ENCODE measurements at regions not wholly inside any gene's neighbourhood (a gene's known extent, or its start where the extent isn't known, plus 50 kb on each side); places are given as distances from the start of the nearest gene placed in this dataset.

DNA sequence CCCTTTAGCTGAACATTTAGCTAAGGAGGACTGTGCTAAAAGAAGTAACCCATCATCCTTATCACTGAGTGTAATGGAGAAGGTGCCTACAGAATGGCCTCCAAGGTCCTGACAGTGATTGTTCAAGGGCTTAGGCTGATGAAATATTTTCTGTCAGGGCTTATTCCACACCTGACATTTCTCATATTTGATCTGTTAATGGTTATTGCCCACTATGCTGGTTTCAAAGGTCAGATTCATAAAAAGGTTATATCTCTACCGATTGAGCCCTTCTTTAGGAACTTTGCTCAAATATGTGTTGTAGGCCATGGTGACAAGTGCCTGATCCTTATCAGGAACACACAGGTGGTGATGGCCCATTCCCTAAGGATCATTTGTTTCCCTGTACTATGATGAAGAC lies 766.4 kb upstream of the ADGRL2 start:
- no peak for TF ChIP-seq RNF2 (IDR thresholded peaks at IDR 0.05; ENCODE audit: borderline replicate concordance, low read depth, low read length, missing control alignments, poor library complexity, severe bottlenecking)
- no peak for TF ChIP-seq EGR1 (IDR thresholded peaks at IDR 0.05; ENCODE audit: borderline replicate concordance, low read depth, low read length)
- TF ChIP-seq CHD1 (IDR thresholded peaks at IDR 0.05; ENCODE audit: low read depth, low read length), result no peak
- TF ChIP-seq SIN3A (conservative IDR thresholded peaks at IDR 0.05 in 1 of 2, IDR thresholded peaks at IDR 0.05 in 1 of 2; ENCODE audit: low read depth in 1 of 2, low read length in 2 of 2), result no peak
- TF ChIP-seq, protein P1, sequence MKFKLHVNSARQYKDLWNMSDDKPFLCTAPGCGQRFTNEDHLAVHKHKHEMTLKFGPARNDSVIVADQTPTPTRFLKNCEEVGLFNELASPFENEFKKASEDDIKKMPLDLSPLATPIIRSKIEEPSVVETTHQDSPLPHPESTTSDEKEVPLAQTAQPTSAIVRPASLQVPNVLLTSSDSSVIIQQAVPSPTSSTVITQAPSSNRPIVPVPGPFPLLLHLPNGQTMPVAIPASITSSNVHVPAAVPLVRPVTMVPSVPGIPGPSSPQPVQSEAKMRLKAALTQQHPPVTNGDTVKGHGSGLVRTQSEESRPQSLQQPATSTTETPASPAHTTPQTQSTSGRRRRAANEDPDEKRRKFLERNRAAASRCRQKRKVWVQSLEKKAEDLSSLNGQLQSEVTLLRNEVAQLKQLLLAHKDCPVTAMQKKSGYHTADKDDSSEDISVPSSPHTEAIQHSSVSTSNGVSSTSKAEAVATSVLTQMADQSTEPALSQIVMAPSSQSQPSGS (IDR thresholded peaks at IDR 0.05; ENCODE audit: low read length), result no peak
- TF ChIP-seq FOSL1 (IDR thresholded peaks at IDR 0.05; ENCODE audit: insufficient read depth, low read depth, low read length), result no peak
- no peak for TF ChIP-seq POLR2AphosphoS5 (IDR thresholded peaks at IDR 0.05; ENCODE audit: low read depth, low read length)
- H3K23me2 ChIP-seq (ENCODE audit: low read depth, low read length), result no peaks in the 10 kb centered on the region; the same call in 1 of the 2 replicates
- no peak overlapping the region for H3K18ac ChIP-seq (ENCODE audit: extremely low read depth, low read length)
- DNase-seq (ENCODE audit: low read depth in 1 of 2, low spot score in 2 of 2), result no peak
- H3K79me2 ChIP-seq (ENCODE audit: control insufficient read depth in 1 of 2, insufficient read depth in 2 of 2, low read length in 2 of 2), result no peaks in the 10 kb centered on the region
- CTCF ChIA-PET (ENCODE audit: partially characterized antibody), result no interaction called here
- no peak overlapping the region for H3K4me3 ChIP-seq (ENCODE audit: extremely low read depth in 1 of 4, insufficient read depth in 2 of 4, low read depth in 3 of 4, low read length in 4 of 4)
- no peak overlapping the region for H4K8ac ChIP-seq (ENCODE audit: extremely low read depth, insufficient read depth, low read length)
- no peaks in the 10 kb centered on the region for H4K20me1 ChIP-seq (replicated peaks in 1 of 2; ENCODE audit: control insufficient read depth in 1 of 2, insufficient read depth in 2 of 2, low read length in 2 of 2)
- H3K56ac ChIP-seq (replicated peaks; ENCODE audit: insufficient read length, low read depth, low read length), result no peak overlapping the region
- no peak overlapping the region for H2BK120ac ChIP-seq (replicated peaks; ENCODE audit: low read depth, low read length)
- H3K4me1 ChIP-seq (replicated peaks in 1 of 4; ENCODE audit: control insufficient read depth in 3 of 4, insufficient read depth in 4 of 4, low read length in 3 of 4), result no peaks in the 10 kb centered on the region
- no peak overlapping the region for H4K91ac ChIP-seq (replicated peaks; ENCODE audit: insufficient read length, low read length)
- 84% methylated on average over 1 of the region's 1 CpG; no CpG with 5 or more reads in 1 of the 2 experiments for WGBS, 2 experiments (ENCODE audit: extremely low coverage in 1 of 2, insufficient coverage in 1 of 2, insufficient read length in 1 of 2, insufficient replicate concordance in 2 of 2, low coverage in 1 of 2, low lambda C conversion rate in 2 of 2, missing lambda C conversion rate in 1 of 2)
- no peak overlapping the region for H2BK5ac ChIP-seq (ENCODE audit: low read depth, low read length)
- no peak overlapping the region for H2BK20ac ChIP-seq (ENCODE audit: low read length)
- no peak overlapping the region for H2AK5ac ChIP-seq (ENCODE audit: low read depth, low read length)
- H3K9me3 ChIP-seq (ENCODE audit: insufficient read depth in 2 of 2, low read depth in 1 of 2, low read length in 1 of 2), result no peaks in the 10 kb centered on the region
- no peaks in the 10 kb centered on the region for H3K36me3 ChIP-seq (ENCODE audit: control insufficient read depth in 2 of 4, insufficient read depth in 4 of 4, low read length in 3 of 4)
- H2AFZ ChIP-seq (ENCODE audit: low read length), result no peak overlapping the region
- H4K5ac ChIP-seq (ENCODE audit: insufficient read length, low read depth, low read length), result no peak overlapping the region
- no peak overlapping the region for H3K23ac ChIP-seq (ENCODE audit: insufficient read length)
- no peak overlapping the region for H3K4me2 ChIP-seq (ENCODE audit: insufficient read depth in 1 of 2, low read depth in 2 of 2, low read length in 2 of 2)
- H3K4ac ChIP-seq (replicated peaks; ENCODE audit: insufficient read length, low read depth, low read length), result no peak overlapping the region
- no peak overlapping the region for H3K9ac ChIP-seq (replicated peaks in 1 of 4; ENCODE audit: extremely low read depth in 1 of 4, low read depth in 3 of 4, low read length in 3 of 4)
- H3K27ac ChIP-seq (ENCODE audit: low read depth, low read length), result no peak overlapping the region
- POLR2A ChIA-PET (ENCODE audit: partially characterized antibody), result no interaction called here
- H3K14ac ChIP-seq (ENCODE audit: insufficient read length), result no peak overlapping the region
- no peak overlapping the region for H2BK12ac ChIP-seq (ENCODE audit: low read depth, low read length)
- H3K27me3 ChIP-seq (replicated peaks in 1 of 4; ENCODE audit: control insufficient read depth in 3 of 4, extremely low read depth in 1 of 4, insufficient read depth in 3 of 4, low read length in 3 of 4), result no peaks in the 10 kb centered on the region
- H2BK15ac ChIP-seq (ENCODE audit: low read length), result no peak overlapping the region
- no peak for FAIRE-seq
- no peaks in the 10 kb centered on the region for H3K79me1 ChIP-seq (ENCODE audit: low read depth, low read length)

Data from H1 (cell line).